Tibial nerve (tissue), 4 donors: ENCODE measurements at regions not wholly inside any gene's neighbourhood (a gene's known extent, or its start where the extent isn't known, plus 50 kb on each side); places are given as distances from the start of the nearest gene placed in this dataset.

Source experiments
- EP300 ChIP-seq, 2 donors: sonication (generic); formaldehyde crosslinking; IDR thresholded peaks; one replicate each; pipeline ENCODE4 v1.6.1; 2017; ENCODE audit warnings: antibody characterized with exemption in 2 of 2, mild to moderate bottlenecking in 1 of 2
- POLR2A ChIP-seq, 2 donors: fragments of 450-650 bp; IDR thresholded peaks; one replicate each; pipeline ENCODE4 v1.6.1; 2017; ENCODE audit warnings: antibody characterized with exemption in 2 of 2, mild to moderate bottlenecking in 2 of 2, moderate library complexity in 2 of 2
- TF ChIP-seq, protein P1 (sequence below), 5 experiments: fragments of 200-600 bp in 3 of 5; fragments of 450-650 bp in 2 of 5; sonication (generic) in 3 of 5; IDR thresholded peaks; one replicate each; pipeline ENCODE4 v1.5.1; 2016 to 2019; ENCODE audit warnings: antibody characterized with exemption in 5 of 5, mild to moderate bottlenecking in 3 of 5, moderate library complexity in 2 of 5

DNA sequence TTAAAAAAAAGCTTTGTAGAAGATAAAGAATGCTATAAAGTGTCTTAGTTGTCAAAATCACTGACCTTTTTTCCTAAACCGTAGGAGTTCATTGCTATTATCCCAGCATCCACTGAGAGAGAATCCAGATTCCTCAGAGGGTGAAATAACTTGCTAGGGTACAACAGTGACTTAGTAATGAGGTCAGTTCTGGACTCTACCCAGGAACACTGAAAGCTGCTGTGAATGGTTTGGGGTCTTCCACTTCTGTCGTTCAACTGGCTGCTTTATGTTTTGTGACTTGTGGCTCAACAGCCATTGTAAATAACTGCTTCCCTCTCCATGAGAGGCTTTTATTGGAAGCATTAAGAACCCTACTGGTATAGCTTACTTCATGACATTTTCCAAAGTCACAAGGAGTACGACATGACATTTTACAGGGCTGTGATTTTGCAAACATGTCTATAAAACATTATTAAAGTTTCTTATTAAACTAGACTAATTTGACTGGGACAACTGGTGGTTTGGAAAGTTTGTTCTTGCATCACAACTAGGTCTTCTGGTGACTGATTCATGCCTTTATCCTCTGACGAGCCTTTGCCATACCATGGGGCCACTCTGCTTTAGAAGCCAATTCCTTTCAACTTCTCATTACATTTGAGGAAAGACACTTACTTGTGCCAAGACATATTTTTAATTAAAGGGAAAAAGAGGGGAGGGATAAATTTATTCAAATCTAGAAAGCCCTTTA is 92.2 kb upstream of the CDH11 start:
- TF ChIP-seq, protein P1, sequence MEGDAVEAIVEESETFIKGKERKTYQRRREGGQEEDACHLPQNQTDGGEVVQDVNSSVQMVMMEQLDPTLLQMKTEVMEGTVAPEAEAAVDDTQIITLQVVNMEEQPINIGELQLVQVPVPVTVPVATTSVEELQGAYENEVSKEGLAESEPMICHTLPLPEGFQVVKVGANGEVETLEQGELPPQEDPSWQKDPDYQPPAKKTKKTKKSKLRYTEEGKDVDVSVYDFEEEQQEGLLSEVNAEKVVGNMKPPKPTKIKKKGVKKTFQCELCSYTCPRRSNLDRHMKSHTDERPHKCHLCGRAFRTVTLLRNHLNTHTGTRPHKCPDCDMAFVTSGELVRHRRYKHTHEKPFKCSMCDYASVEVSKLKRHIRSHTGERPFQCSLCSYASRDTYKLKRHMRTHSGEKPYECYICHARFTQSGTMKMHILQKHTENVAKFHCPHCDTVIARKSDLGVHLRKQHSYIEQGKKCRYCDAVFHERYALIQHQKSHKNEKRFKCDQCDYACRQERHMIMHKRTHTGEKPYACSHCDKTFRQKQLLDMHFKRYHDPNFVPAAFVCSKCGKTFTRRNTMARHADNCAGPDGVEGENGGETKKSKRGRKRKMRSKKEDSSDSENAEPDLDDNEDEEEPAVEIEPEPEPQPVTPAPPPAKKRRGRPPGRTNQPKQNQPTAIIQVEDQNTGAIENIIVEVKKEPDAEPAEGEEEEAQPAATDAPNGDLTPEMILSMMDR (IDR thresholded peaks at IDR 0.05), result no peak
- TF ChIP-seq EP300 (IDR thresholded peaks at IDR 0.05) (no peak), POLR2A (IDR thresholded peaks at IDR 0.05) (no peak)
